ENCODE measurements at regions not wholly inside any gene's neighbourhood (a gene's known extent, or its start where the extent isn't known, plus 50 kb on each side); places are given as distances from the start of the nearest gene placed in this dataset.

- Histone ChIP-seq H3K9ac (ENCODE audit: extremely low read depth, insufficient read length, low read length) (no peak overlapping the region), H4K91ac (ENCODE audit: insufficient read length, low read depth, low read length) (no peak overlapping the region), H2BK20ac (ENCODE audit: low read depth, low read length, poor library complexity, severe bottlenecking) (no peak overlapping the region), H3K14ac (ENCODE audit: insufficient read depth, low read length) (no peak overlapping the region), H4K8ac (replicated peaks; ENCODE audit: insufficient read length, low read depth, low read length) (no peak overlapping the region), H2BK12ac (ENCODE audit: insufficient read length, low read depth, low read length) (no peak overlapping the region), H3K23ac (ENCODE audit: insufficient read length, low read depth, low read length) (no peak overlapping the region), H3K4ac (ENCODE audit: low read depth, low read length) (no peak overlapping the region), H3K27ac (ENCODE audit: insufficient read length, low read depth, low read length) (no peak overlapping the region), H2BK120ac (ENCODE audit: low read depth, low read length, poor library complexity, severe bottlenecking) (no peak overlapping the region), H2AK5ac (ENCODE audit: insufficient read length, low read length) (no peak overlapping the region), H3K56ac (ENCODE audit: insufficient read length, low read depth, low read length) (no peak overlapping the region), H2BK15ac (ENCODE audit: low read depth, low read length) (no peak overlapping the region), H3K23me2 (ENCODE audit: insufficient read length, low read depth, low read length, poor library complexity, severe bottlenecking) (no peaks in the 10 kb centered on the region), H3K79me2 (ENCODE audit: insufficient read depth, low read length) (no peaks in the 10 kb centered on the region), H3T11ph (ENCODE audit: low read length) (no peak overlapping the region), H3K27me3 (ENCODE audit: insufficient read depth, low read length) (no peaks in the 10 kb centered on the region), H2BK5ac (ENCODE audit: insufficient read length, low read length) (no peak overlapping the region), H3K9me3 (ENCODE audit: control insufficient read depth, low read depth, low read length) (no peaks in the 10 kb centered on the region), H4K20me1 (ENCODE audit: control insufficient read depth, insufficient read depth, insufficient read length) (no peaks in the 10 kb centered on the region), H3K79me1 (ENCODE audit: insufficient read depth, low read depth, low read length, poor library complexity, severe bottlenecking) (no peaks in the 10 kb centered on the region), H3K18ac (ENCODE audit: insufficient read length, low read depth, low read length) (no peak overlapping the region), H4K5ac (ENCODE audit: insufficient read length, low read depth, low read length) (no peak overlapping the region), H3K4me1 (ENCODE audit: insufficient read depth, low read length) (peaks cover 4% of the 10 kb centered on the region; the same call in 1 of the 2 replicates), H3K4me2 (ENCODE audit: insufficient read depth, insufficient read length, low read length) (no peak overlapping the region), H2AFZ (ENCODE audit: low read length) (no peak overlapping the region)
- Mint-ChIP-seq H3K27me3 (ENCODE audit: low read depth) (no peaks in the 10 kb centered on the region), H3K27ac (no peak overlapping the region; a peak in 1 of 7 replicates), H3K9me3 (peaks cover under 1 to 2% of the 10 kb centered on the region in 2 experiments; a peak in 1 of 5 replicates), H3K36me3 (ENCODE audit: insufficient read depth in 1 of 3, low read depth in 3 of 3) (peaks cover 0 to 3% (median 0%) of the 10 kb centered on the region in 3 experiments; a peak in 1 of 7 replicates), H3K4me3 (no peak overlapping the region), H3K4me1 (peaks cover 17 to 18% of the 10 kb centered on the region in 2 experiments)
- no peak for DNase-seq
- TF ChIP-seq, protein P1, sequence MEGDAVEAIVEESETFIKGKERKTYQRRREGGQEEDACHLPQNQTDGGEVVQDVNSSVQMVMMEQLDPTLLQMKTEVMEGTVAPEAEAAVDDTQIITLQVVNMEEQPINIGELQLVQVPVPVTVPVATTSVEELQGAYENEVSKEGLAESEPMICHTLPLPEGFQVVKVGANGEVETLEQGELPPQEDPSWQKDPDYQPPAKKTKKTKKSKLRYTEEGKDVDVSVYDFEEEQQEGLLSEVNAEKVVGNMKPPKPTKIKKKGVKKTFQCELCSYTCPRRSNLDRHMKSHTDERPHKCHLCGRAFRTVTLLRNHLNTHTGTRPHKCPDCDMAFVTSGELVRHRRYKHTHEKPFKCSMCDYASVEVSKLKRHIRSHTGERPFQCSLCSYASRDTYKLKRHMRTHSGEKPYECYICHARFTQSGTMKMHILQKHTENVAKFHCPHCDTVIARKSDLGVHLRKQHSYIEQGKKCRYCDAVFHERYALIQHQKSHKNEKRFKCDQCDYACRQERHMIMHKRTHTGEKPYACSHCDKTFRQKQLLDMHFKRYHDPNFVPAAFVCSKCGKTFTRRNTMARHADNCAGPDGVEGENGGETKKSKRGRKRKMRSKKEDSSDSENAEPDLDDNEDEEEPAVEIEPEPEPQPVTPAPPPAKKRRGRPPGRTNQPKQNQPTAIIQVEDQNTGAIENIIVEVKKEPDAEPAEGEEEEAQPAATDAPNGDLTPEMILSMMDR (conservative IDR thresholded peaks at IDR 0.05) = no peak
Observed at GRCh38 chr5:30928956-30929355, 264.5 kb upstream of the CDH6 start.

Data from H9 (cell line).